Small intestine (tissue), 7 donors: ENCODE measurements at regions not wholly inside any gene's neighbourhood (a gene's known extent, or its start where the extent isn't known, plus 50 kb on each side); places are given as distances from the start of the nearest gene placed in this dataset.
A peak's percentile ranks its signal among the peaks of the same experiment; 100 is the strongest.
"Not testable (repeated sequence)": the region's sequence is repeated elsewhere in the genome, so short reads cannot be mapped to it uniquely, and the experiment has no call there.

Source experiments
- DNase-seq, 2 donors: peaks; one replicate each; pipeline versions ENCODE4 v3.0.0 to v3.0.0-alpha.2; 2013
- FAIRE-seq: peaks from 2 replicates; lab custom pipeline; 2012; peaks lifted over from hg19 to GRCh38; lab: Jason Lieb, UNC
- H3K27ac ChIP-seq, 3 donors: one replicate each; pipeline ENCODE4 v1.5.1; 2013; ENCODE audit warnings: low read length in 2 of 3, mild to moderate bottlenecking in 2 of 3, control low read depth in 1 of 3, inconsistent platforms in 1 of 3, low read depth in 1 of 3, moderate library complexity in 1 of 3
- H3K27me3 ChIP-seq, 3 donors: one replicate each; pipeline ENCODE4 v1.6.1; 2013; ENCODE audit warnings: low read length in 3 of 3, inconsistent platforms in 1 of 3; ENCODE audit not compliant: control insufficient read depth in 3 of 3, insufficient read depth in 3 of 3
- H3K36me3 ChIP-seq, 3 donors: one replicate each; pipeline ENCODE4 v1.6.1; 2013; ENCODE audit warnings: low read length in 3 of 3, inconsistent platforms in 1 of 3, low read depth in 1 of 3, mild to moderate bottlenecking in 1 of 3, moderate library complexity in 1 of 3; ENCODE audit not compliant: control insufficient read depth in 3 of 3, insufficient read depth in 2 of 3
- H3K4me1 ChIP-seq, 3 donors: one replicate each; pipeline ENCODE4 v1.6.1; 2013; ENCODE audit warnings: low read length in 2 of 3, inconsistent platforms in 1 of 3, low read depth in 1 of 3, mild to moderate bottlenecking in 1 of 3, moderate library complexity in 1 of 3; ENCODE audit not compliant: control insufficient read depth in 3 of 3, insufficient read depth in 2 of 3
- H3K4me3 ChIP-seq, 3 donors: one replicate each; pipeline ENCODE4 v1.5.1; 2013; ENCODE audit warnings: low read length in 3 of 3, control low read depth in 1 of 3, inconsistent platforms in 1 of 3, low read depth in 1 of 3, mild to moderate bottlenecking in 1 of 3, moderate library complexity in 1 of 3
- H3K9me3 ChIP-seq, 2 donors: one replicate each; pipeline ENCODE4 v1.6.1; 2013; ENCODE audit warnings: low read depth in 1 of 2, low read length in 1 of 2; ENCODE audit not compliant: control insufficient read depth in 2 of 2, insufficient read depth in 1 of 2
- WGBS, 3 donors: extraction: QIAGEN DNeasy Blood & Tissue Kit; methylation state at CpG; one replicate each; pipeline ENCODE4 v1.1.7; 2013; 5-methylcytosine and 5-hydroxymethylcytosine counted together
- donor health status: healthy with polysubstance abuse.
- donor health status: control.
- donor health status: control.
- donor health status: Bipolar disorder and iron deficiency.
- donor health status: healthy.

DNA sequence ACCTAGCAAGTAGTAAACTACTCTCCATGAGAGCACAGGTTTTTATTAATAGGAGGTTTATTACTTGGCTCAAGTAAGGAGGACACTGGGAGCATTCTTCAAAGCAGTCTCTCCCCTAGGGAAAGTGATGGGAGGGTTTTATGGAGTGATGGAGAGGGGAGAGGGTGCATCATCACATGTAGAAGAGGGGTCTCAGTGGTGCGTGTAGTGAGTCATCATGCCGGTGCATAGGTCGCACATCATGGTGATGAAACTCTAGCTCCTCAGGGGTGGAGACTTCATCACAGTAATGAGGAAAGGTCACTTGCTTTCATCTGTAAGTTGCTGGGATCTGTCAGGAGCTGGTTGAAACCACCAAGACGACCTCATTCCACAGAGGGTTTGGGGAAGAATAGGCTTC is 210.8 kb upstream of the UBL3 start:
- Histone ChIP-seq H3K4me1 (no peaks in the 10 kb centered on the region), H3K27me3 (no peaks in the 10 kb centered on the region), H3K27ac (no peak overlapping the region), H3K36me3 (no peaks in the 10 kb centered on the region), H3K9me3 (no peaks in the 10 kb centered on the region), H3K4me3 (no peak overlapping the region)
- DNase-seq (peak in 1 of 2 donors; percentile 22), FAIRE-seq (no peak)
- WGBS, 3 donors, result 45 to 71% (median 65%) methylated on average over 4 of the region's 4 CpGs

DNA sequence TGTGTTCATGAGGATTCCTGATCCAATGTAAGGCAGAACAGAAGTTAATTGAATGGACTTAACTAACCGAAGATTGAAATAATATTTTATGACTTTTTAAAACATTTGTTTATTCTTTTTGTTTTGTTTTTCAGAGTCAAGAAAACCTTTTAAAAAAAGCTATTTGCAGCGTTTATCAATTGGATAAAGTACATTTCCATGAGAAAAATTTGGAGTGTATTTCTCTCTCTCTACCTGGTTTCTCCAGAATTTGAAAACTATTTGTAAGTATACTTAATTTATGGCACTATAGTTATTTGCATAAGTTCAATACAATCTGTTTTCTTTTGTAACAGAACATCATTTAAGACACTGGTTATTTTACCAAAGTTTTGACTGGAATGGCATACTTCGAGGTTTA is 208.0 kb upstream of the UBL3 start:
- DNase-seq (no peak), FAIRE-seq (no peak)
- no peaks in the 10 kb centered on the region for H3K9me3 ChIP-seq
- H3K4me3 ChIP-seq, result no peak overlapping the region
- H3K36me3 ChIP-seq, result no peaks in the 10 kb centered on the region
- 88 to 94% (median 90%) methylated on average over 3 of the region's 3 CpGs for WGBS, 3 donors
- no peaks in the 10 kb centered on the region for H3K4me1 ChIP-seq
- H3K27me3 ChIP-seq, result no peaks in the 10 kb centered on the region
- no peak overlapping the region for H3K27ac ChIP-seq

DNA sequence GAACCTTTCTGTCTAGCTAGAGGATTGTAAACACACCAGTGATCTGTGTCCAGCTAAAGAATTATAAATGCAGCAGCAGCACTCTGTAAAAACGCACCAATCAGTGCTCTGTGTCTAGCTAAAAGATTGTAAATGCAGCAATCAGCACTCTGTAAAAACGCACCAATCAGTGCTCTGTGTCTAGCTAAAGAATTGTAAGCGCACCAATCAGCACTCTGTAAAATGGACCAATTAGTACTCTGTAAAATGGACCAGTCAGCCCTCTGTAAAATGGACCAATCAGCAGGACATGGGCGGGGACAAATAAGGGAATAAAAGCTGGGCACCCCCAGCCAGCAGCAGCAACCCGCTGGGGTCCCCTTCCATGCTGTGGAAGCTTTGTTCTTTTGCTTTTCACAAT is 204.1 kb upstream of the UBL3 start:
- H3K27me3 ChIP-seq, H3K36me3 ChIP-seq, H3K27ac ChIP-seq, FAIRE-seq, H3K4me1 ChIP-seq, H3K9me3 ChIP-seq, DNase-seq, H3K4me3 ChIP-seq: not testable (repeated sequence)
- WGBS, 3 donors, result 70 to 74% (median 71%) methylated on average over 5 of the region's 5 CpGs

DNA sequence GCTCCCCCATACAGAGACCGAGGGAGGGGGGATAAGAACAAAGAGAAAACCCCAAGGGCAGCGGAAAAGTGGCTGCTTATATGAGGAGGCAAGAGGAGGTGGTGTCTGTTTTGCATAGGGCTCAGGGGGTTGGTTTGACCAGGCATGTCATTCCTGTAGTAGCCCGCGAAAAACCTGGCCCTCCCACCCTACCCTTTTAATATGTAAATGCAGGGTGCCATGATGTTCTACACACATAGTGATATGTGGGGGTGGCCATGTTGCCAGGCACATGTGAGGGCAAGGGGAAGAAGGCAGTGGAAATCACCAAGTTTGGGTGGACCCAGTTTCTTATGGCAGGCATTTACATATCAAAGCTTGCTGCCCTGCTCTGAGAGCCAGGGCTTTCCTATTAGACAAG is 203.5 kb upstream of the UBL3 start:
- FAIRE-seq, result no peak
- Histone ChIP-seq H3K36me3 (no peaks in the 10 kb centered on the region), H3K27me3 (no peaks in the 10 kb centered on the region), H3K27ac (no peak overlapping the region), H3K9me3 (no peaks in the 10 kb centered on the region), H3K4me1 (peaks cover 0 to 4% (median 0%) of the 10 kb centered on the region in 3 donors), H3K4me3 (no peak overlapping the region)
- WGBS, 3 donors, result 76 to 85% (median 79%) methylated on average over 4 of the region's 4 CpGs
- DNase-seq, result no peak

DNA sequence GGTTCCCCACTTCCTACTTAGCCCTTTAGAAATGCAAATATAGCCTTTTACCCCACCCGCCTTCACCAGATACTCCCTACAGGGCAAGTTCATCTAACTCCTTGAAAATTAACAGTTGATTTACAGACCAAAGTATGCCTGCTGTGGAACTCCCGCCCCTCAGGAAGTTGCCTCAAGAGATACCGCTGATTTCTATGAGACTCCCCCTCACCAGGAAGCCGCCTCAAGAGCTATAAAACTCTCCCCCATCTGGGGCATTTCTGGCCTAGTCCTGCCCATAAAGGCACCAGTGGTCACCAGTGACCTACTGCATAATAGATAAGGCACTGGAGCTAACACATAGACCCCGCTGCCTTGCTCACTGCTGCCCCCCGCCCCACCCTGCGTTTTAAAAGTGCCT is 201.7 kb upstream of the UBL3 start:
- 30 to 69% (median 66%) methylated on average over 7 of the region's 7 CpGs for WGBS, 3 donors
- no peaks in the 10 kb centered on the region for H3K9me3 ChIP-seq

DNA sequence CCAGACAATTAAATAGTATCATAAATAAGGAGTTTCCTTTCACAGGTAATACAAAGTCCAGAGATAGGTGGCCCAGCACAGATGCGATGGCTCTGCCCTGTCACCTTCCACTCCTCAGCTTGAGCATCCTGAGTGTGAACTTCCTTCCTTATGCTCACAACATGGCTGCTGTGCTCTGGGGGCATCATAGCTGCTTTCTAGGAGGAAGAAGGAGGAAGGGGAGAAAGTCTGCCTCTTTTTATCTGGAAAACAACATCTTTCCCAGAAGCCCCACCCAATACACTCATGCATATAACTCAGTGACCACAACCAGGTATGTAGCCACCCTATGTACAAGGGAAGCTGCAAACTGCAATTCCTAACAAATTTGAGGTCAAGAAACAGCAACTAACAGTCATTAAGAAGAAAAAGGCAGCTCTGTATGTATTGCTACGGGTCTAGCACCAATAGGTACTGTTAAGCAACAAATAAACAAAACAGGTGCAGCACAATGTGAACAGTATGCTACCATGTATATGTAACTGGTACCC is 201.2 kb upstream of the UBL3 start:
- DNase-seq (no peak), FAIRE-seq (no peak)
- Histone ChIP-seq H3K27me3 (no peaks in the 10 kb centered on the region), H3K4me1 (peaks cover 0 to 9% (median 4%) of the 10 kb centered on the region in 3 donors), H3K27ac (no peak overlapping the region), H3K36me3 (no peaks in the 10 kb centered on the region), H3K9me3 (no peaks in the 10 kb centered on the region), H3K4me3 (no peak overlapping the region)
- 63 to 72% (median 69%) methylated on average over 2 of the region's 2 CpGs for WGBS, 3 donors

More for the DNA sequence above, 201.7 kb upstream of the UBL3 start:
- H3K36me3 ChIP-seq, result no peaks in the 10 kb centered on the region
- FAIRE-seq (no peak), DNase-seq (peak in 1 of 2 donors; percentile 26)
- H3K27ac ChIP-seq, result no peak overlapping the region
- H3K27me3 ChIP-seq, result no peaks in the 10 kb centered on the region
- H3K4me1 ChIP-seq, result peaks cover 0 to 7% (median 4%) of the 10 kb centered on the region in 3 donors
- no peak overlapping the region for H3K4me3 ChIP-seq

DNA sequence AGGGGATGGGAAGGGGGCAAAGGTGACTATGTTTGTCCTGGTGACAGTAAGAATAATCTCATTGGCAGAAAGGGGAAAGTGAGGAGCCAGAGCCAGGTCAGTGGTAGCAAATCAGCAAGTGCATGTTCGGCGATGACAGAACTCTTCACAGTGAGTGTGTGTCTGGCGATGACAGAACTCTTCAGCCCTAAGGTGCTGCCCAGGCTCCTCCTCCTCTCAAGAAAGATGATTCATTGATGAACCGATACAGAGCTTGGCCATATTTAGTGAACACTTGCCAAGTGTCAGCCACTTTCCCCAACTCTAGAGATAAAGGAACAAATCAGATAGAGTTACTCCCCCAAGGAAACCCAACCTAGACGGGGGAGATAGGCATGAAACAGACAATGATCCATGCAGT is 199.3 kb upstream of the UBL3 start:
- WGBS, 3 donors, result 83 to 85% (median 84%) methylated on average over 5 of the region's 5 CpGs
- peak in 1 of 2 donors; percentile 12 for DNase-seq
- no peak for FAIRE-seq

DNA sequence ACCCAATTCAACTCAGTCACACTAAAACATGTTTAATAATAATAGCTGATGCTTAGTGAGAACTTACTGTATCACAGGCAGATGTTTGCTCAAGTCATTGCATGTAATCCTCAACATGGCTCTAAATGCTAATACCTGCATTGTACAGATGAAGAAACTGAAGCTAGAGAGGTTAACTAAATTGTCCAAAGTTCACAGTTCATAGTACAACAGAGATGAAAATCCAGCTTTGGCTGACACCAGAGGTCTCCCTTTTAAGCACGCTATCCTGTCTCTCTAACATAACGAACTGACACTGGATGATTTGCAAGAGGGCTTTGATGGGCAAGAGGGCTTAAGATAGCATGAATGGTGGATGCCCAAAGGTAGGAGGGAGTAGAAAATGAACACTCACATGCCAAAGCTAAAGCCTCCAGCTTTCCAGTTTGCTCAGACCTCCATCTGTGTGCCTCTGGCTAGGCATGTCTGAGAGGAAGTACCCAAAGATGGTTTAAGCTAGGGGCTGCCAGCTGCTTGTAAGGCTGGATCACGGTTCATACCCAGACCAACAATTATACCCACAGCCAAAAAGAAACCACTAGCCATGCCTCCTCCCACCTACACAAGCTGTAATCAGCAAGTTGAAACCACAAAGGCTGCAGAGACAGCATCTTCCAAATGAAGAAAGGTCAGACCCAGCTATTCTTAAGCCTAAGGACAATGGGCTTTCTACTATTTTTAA is 196.9 kb upstream of the UBL3 start:
- Histone ChIP-seq H3K4me1 (peaks cover 2 to 12% (median 4%) of the 10 kb centered on the region in 3 donors), H3K27me3 (no peaks in the 10 kb centered on the region), H3K4me3 (no peak overlapping the region), H3K27ac (no peak overlapping the region), H3K9me3 (no peaks in the 10 kb centered on the region), H3K36me3 (no peaks in the 10 kb centered on the region)
- WGBS, 3 donors, result 40 to 62% (median 44%) methylated on average over 3 of the region's 3 CpGs
- FAIRE-seq (no peak), DNase-seq (peak; percentile 43 to 74)

More for the DNA sequence above, 199.3 kb upstream of the UBL3 start:
- no peak overlapping the region for H3K4me3 ChIP-seq
- H3K27me3 ChIP-seq, result no peaks in the 10 kb centered on the region
- no peak overlapping the region for H3K27ac ChIP-seq
- no peaks in the 10 kb centered on the region for H3K9me3 ChIP-seq
- H3K36me3 ChIP-seq, result no peaks in the 10 kb centered on the region
- peaks cover 0 to 12% (median 4%) of the 10 kb centered on the region in 3 donors for H3K4me1 ChIP-seq
